ENCODE measurements at regions not wholly inside any gene's neighbourhood (a gene's known extent, or its start where the extent isn't known, plus 50 kb on each side); places are given as distances from the start of the nearest gene placed in this dataset.

- CTCF ChIA-PET: no interaction called here
- no peak overlapping the region for H3K4me3 ChIP-seq
- DNase-seq (ENCODE audit: low read depth in 1 of 2, low spot score in 1 of 2) (no peak), ATAC-seq (no peak), FAIRE-seq (no peak)
- H3K4me2 ChIP-seq: no peak overlapping the region
- POLR2A ChIA-PET: no interaction called here
- H3K9me3 ChIP-seq: no peaks in the 10 kb centered on the region
- no peaks in the 10 kb centered on the region for H3K4me1 ChIP-seq
- TF ChIP-seq CHD4 (IDR thresholded peaks at IDR 0.05; ENCODE audit: borderline replicate concordance): no peak
- no peak for TF ChIP-seq ZFP36 (IDR thresholded peaks at IDR 0.05; ENCODE audit: borderline replicate concordance, partially characterized antibody)
- TF ChIP-seq TP53 (CRISPR knock-in tag; IDR thresholded peaks at IDR 0.05): no peak
- TF ChIP-seq ESRRA (IDR thresholded peaks at IDR 0.05; ENCODE audit: borderline replicate concordance, low read length): no peak
- no peak for TF ChIP-seq E2F6 (IDR thresholded peaks at IDR 0.05; ENCODE audit: borderline replicate concordance, low read depth)
- TF ChIP-seq ATOH8 (CRISPR knock-in tag; IDR thresholded peaks at IDR 0.05; ENCODE audit: low read depth): no peak
- no peak for TF ChIP-seq HMGXB4 (CRISPR knock-in tag; IDR thresholded peaks at IDR 0.05; ENCODE audit: borderline replicate concordance)
- TF ChIP-seq RFX5 (IDR thresholded peaks at IDR 0.05): no peak
- TF ChIP-seq FOXS1 (CRISPR knock-in tag; IDR thresholded peaks at IDR 0.05): no peak
- no peak for TF ChIP-seq POLR2AphosphoS2 (conservative IDR thresholded peaks at IDR 0.05; ENCODE audit: low read length)
- no peak for TF ChIP-seq NPAS2 (CRISPR knock-in tag; IDR thresholded peaks at IDR 0.05; ENCODE audit: borderline replicate concordance)
- no peak for TF ChIP-seq ZSCAN20 (CRISPR knock-in tag; IDR thresholded peaks at IDR 0.05)
- TF ChIP-seq MAZ (IDR thresholded peaks at IDR 0.05; ENCODE audit: borderline replicate concordance, low read depth, low read length): no peak
- TF ChIP-seq CHD2 (IDR thresholded peaks at IDR 0.05; ENCODE audit: low read length, partially characterized antibody): no peak
- TF ChIP-seq ZC3H11A (IDR thresholded peaks at IDR 0.05): no peak
- no peak for TF ChIP-seq ELK1 (IDR thresholded peaks at IDR 0.05; ENCODE audit: low read depth, low read length)
- TF ChIP-seq RNF2 (IDR thresholded peaks at IDR 0.05; ENCODE audit: borderline replicate concordance, low read depth): no peak
- no peak for TF ChIP-seq BHLHE40 (IDR thresholded peaks at IDR 0.05; ENCODE audit: low read depth, low read length)
- no peak for TF ChIP-seq EHF (CRISPR knock-in tag; IDR thresholded peaks at IDR 0.05)
- no peak for TF ChIP-seq REST (IDR thresholded peaks at IDR 0.05)
- 3% methylated on average over 3 of the region's 6 CpGs for WGBS (ENCODE audit: missing lambda C conversion rate)
- H3K27ac ChIP-seq: no peak overlapping the region
Measured at GRCh38 chr19:20365146-20365545, 198.1 kb downstream of the ZNF486 start.
